Right renal cortex interstitium (tissue), 3 donors: ENCODE measurements at regions not wholly inside any gene's neighbourhood (a gene's known extent, or its start where the extent isn't known, plus 50 kb on each side); places are given as distances from the start of the nearest gene placed in this dataset.
A peak's percentile ranks its signal among the peaks of the same experiment; 100 is the strongest.
"Not testable (repeated sequence)": the region's sequence is repeated elsewhere in the genome, so short reads cannot be mapped to it uniquely, and the experiment has no call there.

Experiments
- DNase-seq, 3 donors: peaks; one replicate each; pipeline ENCODE4 v3.0.0-alpha.2; 2013; ENCODE audit warnings: low read depth in 3 of 3, low spot score in 2 of 3

DNA sequence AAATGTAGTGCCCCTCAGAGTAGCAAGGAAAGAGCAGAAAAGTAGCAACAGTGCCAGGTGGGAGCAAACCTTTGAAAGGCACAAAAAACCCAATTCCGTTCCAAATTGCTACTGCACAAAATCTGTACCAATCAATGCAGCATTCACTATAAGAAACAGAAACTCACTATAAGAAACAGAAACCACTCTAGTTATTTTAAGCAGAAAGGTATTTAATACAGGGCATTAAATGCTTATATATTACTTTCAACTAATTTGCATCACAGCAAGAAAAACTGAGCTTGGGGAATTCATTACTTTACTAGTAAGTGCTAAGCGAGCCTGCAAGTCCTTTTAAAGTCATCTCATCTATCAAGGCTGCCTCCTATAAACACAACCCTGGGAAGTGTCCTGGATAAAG, 116.5 kb upstream of the OLIG3 start:
- DNase-seq: no peak

DNA sequence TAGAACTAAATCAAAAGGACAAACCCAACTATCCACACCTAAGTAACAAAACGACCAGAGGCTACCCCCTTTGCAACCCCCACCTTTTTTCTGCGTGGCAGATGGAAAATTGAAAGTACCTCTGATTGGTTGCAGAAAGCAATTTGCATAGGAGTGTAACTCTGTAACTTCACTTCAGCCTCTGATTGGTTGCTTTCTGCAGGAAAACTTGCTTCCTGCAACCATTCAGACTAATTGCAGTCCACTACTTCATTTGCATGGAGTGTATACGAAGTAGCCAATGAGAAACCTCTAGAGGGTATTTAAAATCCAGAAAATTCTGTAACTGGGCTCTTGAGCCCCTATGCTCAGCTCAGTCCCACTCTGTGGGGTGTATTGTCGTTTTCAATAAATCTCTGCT, 129.1 kb upstream of the OLIG3 start:
- no peak for DNase-seq

DNA sequence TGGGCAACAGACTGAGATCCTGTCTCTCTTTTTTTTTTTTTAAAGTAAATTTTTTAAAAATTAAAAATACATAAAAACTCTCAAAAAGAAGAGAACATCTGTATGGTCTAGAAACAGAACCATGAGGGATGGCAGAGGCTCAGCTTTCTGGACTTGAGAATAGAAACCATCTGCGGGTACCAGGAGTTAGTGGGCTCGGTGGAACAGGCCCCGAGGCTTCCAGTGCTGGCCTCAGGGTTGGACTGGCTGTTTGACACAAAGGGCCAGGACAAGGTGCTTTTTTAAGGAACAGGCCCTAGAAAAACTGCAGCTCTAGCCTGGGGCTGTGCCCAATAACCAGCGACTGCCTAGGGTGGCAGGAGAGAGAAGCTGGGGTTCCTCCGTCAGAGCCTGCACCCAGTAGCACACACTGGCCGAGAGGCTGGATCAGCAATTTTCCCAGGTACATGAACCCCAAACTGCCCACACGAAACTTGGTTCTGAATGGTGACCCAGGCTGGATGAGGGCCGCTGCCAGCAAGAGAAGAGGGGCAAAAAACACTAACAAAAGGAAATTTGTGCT, 131.0 kb upstream of the OLIG3 start:
- no peak for DNase-seq

DNA sequence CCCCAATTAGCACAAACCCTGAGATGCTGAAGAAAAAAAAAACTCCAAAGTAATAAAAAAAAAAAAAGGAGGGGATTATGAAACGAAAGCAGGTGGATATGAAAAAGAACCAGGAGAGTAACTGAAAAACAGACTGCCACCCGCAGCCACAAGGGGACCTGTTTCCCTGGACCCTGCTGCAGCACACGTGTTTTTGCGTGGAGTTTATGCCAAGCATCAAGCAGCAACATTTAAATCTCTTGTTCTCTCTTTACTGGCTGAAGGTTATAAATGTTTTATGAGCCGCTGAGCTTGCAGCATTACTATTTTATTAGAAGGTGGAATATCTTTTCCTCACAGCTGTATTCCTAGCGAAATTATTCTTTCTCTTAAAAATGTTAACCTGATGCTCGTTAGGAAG, 131.6 kb upstream of the OLIG3 start:
- DNase-seq: no peak

DNA sequence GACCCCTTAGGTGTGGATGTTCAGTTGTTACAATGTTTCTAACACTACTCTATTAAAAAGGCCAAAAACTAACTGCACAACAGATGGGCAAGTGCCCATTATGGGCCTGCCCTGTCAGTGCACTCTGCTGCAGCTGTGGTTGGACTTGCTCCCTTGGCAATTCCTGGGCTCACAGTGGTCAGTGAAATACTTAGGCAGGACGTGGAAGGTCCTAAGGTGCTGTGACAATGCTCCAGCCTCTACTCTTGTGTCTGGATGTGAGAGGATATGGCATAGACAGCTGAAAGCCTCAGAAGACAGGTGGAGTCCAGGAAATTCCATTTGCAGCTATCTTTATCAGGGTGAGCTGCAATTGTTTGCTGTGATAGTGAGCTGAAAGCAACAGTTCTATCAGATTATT, 136.5 kb upstream of the OLIG3 start:
- DNase-seq: no peak

DNA sequence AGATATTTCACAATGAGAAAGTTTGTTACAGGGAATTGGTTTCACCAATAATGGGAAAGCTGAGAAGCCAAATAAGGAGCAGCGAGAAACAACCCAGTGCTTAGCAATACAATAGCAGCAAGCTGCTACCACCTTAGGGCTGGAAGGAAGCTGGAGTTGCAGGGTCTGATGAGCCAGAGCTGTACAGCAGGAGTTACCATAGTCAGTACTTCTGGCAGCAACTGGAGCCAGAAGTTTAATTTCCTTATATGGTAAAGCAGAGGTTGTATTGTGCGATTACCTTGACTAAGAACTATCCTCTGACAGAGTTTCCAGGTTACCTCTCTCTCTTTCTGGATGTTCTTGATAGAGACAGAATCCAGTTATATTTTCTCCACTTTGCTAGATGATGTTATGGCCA, 137.1 kb upstream of the OLIG3 start:
- no peak for DNase-seq

DNA sequence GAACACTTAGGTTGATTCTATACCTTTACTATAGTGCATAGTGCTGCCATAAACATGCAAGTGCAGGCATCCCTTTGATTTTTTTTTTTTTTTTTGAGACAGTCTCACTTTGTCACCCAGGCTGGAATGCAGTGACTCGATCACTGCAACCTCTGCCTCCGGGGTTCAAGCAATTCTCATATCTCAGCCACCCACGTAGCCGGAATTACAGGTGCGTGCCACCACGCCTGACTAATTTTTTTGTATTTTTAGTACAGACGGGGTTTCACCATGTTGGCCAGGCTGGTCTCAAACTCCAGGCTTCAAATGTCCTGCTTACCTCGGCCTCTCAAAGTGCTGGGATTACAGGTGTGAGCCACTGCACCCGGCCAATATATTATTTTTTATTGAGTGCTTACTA, 140.0 kb upstream of the OLIG3 start:
- DNase-seq: not testable (repeated sequence)

DNA sequence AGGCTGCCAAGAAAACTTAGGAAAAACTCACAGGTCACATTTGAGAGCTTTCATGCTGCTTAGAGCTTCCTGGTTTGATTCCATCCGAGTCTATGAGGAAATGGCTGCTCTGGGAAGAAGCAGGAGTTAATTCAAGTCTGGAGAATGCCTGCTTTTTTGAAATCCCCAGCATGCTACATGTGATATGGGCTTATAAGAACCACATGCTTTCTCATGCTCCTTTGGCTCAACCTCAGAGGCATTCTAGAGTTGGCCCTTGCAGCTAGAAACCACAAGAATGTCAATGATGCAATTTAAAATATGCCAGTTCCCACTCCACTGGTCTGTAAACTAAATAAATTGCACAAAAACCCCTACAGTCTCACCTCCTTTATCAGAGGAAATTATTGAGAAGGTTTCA, 142.9 kb upstream of the OLIG3 start:
- DNase-seq: peak in 2 of 3 donors; percentile 20 to 44

DNA sequence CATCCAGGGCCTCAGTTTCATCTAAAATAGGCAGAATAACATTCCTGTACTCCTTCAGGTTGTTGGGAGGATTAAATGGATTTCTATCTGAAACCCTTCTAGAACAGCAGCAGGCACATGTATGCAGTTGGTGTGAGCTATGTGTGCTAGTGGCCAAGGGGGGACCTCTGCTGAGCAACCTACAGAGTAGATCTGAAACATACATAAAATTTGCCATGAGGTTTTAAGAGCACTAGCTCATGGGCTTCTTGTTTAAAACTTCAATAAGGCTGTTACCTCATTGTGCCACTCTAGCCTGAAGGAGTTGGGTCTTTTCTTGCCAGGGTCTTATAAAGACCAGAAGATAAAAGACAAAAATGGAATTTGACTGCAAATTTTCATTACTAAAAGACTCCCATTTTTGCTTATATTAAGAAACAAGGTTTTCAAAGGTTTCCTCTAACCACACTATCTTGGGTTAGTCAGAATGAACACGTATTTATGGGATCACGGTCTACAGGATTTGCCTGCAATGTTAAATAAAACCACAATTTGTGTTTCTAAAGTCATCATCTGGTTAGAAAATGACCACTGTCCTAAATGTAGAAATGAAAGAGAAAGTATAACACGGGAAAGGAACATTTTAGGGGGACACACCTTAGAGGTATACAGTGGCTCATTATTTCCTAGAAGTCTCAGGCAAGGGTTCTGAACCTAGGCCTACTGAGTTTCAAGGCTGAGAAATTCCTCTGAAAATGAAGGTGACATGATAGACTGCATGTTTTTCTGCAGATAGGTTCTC, 144.9 kb upstream of the OLIG3 start:
- no peak for DNase-seq

DNA sequence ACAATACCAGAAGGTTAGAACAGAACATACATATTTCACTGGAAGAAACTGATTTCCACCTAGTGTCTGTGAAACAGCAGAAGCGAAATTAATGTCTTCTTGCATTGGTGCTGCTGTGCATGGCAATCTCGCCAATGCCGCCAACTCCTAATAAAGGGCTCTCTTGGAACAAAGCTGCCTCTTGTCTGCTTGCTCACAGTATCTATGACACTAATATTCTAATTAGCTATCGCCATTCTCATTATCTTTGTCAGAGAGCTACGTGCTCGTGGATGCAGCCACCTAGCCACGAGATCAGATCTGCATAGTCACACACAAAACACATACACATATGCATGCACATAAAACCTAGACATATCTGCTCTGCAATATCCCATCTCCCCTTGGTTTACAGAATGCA, 145.9 kb upstream of the OLIG3 start:
- DNase-seq: no peak

DNA sequence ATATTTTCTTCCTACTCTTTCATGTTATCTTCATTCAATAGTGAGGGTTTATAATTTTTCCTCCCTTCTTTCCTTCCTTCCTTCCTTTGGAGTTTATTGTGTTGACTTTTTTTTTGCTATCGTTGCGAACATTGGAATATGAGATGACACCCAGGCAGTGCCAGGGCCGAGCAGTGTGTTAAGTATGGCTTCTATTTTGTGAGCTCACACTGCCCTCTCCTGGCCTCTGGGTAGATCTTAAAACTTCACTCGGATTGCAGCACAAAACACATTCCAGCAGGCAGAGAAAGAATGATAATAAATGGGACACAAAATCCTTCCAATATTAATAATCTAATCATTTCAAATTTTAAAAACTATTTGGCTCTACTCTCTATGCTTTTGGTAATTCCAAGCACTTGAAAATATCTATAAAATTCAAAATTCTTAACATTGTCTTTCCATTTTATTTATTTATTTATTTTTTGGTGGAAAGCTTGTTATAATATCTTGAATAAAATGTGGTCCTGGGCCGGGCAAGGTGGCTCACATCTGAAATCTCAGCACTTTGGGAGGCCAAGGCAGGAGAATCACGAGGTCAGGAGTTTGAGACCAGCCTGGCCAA, 147.4 kb upstream of the OLIG3 start:
- DNase-seq: peak in 2 of 3 donors; percentile 49 to 56

DNA sequence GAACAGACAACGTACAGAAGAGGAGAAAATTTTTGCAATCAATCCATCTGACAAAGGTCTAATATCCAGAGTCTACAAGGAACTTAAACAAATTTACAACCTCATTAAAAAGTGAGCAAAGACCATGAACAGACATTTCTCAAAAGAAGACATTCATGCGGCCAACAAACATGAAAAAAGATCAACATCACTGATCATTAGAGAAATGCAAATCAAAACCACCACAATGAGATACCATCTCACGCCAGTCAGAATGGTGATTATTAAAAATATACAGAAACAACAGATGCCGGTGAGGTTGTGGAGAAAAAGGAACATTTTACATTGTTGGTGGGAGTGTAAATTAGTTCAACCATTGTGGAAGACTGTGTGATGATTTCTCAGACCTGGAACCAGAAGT, 149.0 kb upstream of the OLIG3 start:
- not testable (repeated sequence) for DNase-seq

DNA sequence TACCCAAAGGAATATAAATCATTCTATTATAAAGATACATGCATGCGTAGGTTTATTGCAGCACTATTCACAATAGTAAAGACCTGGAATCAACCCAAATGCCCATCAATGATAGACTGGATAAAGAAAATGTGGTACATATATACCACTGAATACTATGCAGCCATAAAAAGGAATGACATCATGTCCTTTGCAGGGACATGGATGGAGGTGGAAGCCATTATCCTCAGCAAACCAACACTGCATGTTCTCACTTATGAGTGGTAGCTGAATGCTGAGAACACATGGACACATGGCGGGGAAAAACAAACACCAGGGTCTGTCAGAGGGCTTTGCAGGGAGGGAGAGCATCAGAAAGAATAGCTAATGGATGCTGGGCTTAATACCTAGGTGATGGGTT, 149.4 kb upstream of the OLIG3 start:
- not testable (repeated sequence) for DNase-seq

DNA sequence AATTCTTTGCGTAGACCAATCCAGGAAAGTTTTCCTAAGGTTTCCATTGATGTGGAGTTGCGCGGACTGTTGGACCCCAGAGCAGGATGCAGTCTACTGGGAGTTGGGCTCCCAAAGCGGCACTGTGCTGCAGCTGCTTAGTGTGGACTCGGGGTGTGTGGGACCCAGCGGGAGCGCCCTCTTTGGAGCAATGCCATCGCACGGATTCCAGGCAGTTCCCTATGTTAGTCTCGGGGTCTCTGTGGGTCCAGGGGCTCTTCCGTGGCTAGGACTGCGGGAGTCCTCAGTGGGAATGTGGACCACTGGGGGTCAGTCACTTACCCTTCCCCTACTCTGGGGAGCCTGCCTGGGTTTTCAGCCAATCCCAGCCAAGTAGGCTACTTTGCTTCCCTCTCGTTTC, 151.7 kb upstream of the OLIG3 start:
- no peak for DNase-seq

DNA sequence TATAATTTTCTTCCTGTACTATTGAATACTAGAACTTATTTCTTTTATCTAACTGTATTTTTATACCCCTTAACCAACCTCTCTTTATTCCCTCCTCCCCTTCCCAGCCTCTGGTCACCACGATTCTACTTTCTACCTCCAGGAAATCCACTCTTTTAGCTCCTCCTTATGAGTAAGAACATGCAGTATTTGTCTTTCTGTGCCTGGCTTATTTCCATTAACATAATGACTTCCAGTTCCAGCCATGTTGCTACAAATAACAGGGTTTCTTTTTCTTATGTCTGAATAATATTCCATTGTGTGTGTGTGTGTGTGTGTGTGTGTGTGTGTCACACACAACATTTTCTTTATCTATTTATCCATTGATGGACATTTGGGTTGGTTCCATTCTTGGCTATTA, 152.3 kb upstream of the OLIG3 start:
- no peak for DNase-seq

DNA sequence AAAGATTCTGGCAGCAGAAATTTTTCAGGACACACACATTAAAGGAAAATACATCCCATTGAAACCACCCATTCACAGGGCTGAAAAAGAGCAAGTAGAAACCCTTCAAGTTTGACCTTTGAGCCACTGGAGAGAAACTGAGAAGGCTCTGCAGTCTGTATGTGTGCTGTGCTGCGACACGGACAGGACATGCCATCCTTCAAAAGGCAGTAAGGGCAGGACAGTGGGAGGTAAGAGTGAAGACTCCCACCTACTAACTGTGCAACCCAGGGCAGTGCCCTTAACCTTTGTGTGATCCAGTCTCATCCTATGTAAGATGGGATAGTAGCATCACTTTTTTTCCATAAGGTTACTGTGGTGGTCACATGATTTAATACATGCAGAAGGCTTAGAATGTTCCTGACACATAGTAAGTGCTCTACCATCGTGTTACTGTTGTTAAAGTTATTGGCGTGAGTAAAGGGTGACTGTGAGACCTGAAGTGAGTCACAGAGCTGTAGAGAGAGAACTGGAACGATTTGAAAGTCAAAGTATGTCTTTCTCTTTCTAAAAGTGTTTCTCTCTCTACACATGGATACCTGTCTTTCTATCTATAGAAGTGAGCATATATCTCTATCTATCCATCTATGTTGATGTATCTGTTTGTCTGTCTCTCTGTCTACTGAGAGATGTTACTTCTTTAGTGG, 153.7 kb upstream of the OLIG3 start:
- no peak for DNase-seq

DNA sequence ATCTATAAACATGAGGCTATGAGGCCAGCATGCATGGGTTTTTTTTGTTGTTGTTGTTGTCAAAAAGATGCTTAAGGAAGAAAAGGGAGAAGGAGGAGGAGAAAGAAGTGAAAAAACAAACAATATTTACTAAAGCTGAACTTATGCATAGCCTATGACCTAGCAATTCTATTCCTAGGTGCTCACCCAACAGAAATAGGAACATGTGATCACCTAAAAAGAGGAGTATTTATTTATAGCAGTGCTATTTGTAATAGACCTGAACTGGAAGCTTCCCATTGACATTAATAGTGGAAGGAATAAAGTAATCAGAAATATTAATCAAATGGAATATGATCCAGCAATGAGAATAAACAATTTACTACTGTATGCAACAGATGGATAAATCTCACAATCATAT, 156.5 kb upstream of the OLIG3 start:
- no peak for DNase-seq

DNA sequence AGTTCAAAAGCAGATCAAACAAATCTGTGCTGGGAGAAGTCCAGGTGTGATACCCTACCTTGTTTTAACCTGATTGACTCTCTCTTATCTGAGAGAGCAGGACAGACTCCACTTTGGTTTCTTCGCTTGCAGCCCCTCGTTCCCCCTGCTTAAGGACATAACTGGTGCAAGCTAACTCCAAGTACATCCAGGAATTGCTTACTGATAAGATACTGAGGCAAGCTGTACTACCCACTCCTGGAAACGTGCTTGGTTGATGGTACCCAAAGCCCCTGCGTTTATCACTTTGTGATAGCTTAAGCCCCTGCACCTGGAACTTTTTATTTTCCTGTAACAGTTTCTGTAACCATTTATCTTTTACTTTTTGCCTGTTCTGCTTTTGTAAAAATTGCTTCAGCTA, 157.0 kb upstream of the OLIG3 start:
- DNase-seq: no peak

DNA sequence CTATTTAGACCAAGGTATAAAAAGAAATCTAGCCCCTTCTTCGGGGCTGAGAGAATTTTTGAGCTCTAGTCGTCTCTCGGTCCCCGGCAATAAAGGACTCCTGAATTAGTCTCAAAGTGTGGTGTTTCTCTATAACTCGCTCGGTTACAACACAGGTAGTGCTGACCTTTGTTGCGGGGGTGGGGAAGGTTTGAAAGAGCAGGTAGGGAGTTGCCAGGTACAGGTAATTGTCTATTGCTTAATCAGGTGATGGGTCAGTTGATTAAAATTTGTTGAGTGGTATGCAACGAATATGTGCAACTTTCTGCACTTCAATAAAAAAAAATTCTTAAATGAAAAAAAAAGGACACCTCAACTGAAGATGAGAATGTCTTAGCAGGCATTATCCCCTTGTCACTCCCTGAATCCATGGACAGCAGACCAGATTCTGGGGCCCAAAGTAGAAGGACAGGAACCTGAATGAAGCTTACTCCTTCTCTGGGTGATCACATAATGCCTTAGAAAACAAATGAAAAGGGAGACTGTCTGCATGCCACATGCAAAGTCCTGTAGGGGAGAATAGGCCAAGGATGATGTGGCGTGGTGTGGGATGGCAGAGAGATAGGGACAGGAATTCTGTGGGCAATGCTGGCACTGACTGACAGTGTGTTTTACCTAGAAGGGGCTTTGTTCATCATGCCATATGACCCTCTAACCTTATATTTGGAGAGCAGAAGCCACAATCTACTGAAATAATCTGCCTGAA, 157.6 kb upstream of the OLIG3 start:
- DNase-seq: no peak

DNA sequence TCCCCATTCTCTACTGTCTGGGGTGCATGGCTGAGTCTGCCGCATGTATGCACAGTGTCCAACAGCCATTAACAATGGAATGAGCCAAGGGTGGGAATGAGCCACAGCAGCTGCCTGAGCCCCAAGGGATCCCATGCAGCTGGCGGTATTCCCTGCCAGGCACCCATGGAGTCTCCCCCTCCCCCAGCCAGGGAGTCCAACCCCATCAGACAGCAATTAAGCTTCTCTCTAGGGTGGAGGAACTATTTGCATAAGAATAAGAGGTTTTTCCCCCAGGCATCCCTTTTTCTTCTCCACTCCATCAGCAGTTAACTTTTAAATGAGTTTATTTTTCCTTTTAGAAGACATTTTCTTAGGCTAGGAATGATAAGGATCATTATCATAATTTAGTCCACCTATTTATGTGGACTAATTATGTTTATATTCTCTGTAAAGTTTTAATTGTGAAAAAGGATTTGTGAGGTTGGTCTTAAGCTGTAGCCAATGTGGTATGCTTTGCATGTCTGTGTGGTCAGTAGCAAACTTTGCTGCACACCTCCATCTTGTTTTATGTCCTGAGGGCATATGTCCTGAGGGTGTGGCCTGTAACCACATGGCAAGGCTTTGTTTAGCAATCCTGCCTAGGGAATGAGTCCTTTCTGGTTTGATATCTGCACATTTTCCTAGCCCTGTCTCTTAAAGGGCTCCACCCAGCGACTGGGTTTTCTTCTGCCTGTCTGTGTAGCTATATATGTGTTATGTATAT, 158.9 kb upstream of the OLIG3 start:
- DNase-seq: no peak
